IPS-15b (cell line): ENCODE measurements at regions not wholly inside any gene's neighbourhood (a gene's known extent, or its start where the extent isn't known, plus 50 kb on each side); places are given as distances from the start of the nearest gene placed in this dataset.

Experiments used
- H3K27me3 ChIP-seq: one replicate; pipeline ENCODE4 v1.6.1; 2013; ENCODE audit warnings: low read length; ENCODE audit not compliant: control insufficient read depth, insufficient read depth
- H3K36me3 ChIP-seq: one replicate; pipeline ENCODE4 v1.6.1; 2013; ENCODE audit warnings: low read length; ENCODE audit not compliant: control insufficient read depth, insufficient read depth
- H3K4me1 ChIP-seq: one replicate; pipeline ENCODE4 v1.6.1; 2013; ENCODE audit warnings: mild to moderate bottlenecking, low read length; ENCODE audit not compliant: control insufficient read depth, insufficient read depth
- H3K4me3 ChIP-seq: one replicate; pipeline ENCODE4 v1.5.1; 2013; ENCODE audit warnings: low read depth, low read length
- H3K9ac ChIP-seq: one replicate; pipeline ENCODE4 v1.6.1; 2013; ENCODE audit warnings: low read depth, mild to moderate bottlenecking, low read length
- H3K9me3 ChIP-seq: one replicate; pipeline ENCODE4 v1.6.1; 2013; ENCODE audit warnings: mild to moderate bottlenecking, low read length; ENCODE audit not compliant: control insufficient read depth, insufficient read depth

GRCh38 chr4:123581802-123582201 lies 185.2 kb downstream of the SPRY1 start:
- H3K4me3 ChIP-seq, result no peak overlapping the region
- no peak overlapping the region for H3K9ac ChIP-seq
- H3K9me3 ChIP-seq, result peaks cover 7% of the 10 kb centered on the region
- no peaks in the 10 kb centered on the region for H3K4me1 ChIP-seq
- H3K36me3 ChIP-seq, result no peaks in the 10 kb centered on the region
- H3K27me3 ChIP-seq, result no peaks in the 10 kb centered on the region

DNA sequence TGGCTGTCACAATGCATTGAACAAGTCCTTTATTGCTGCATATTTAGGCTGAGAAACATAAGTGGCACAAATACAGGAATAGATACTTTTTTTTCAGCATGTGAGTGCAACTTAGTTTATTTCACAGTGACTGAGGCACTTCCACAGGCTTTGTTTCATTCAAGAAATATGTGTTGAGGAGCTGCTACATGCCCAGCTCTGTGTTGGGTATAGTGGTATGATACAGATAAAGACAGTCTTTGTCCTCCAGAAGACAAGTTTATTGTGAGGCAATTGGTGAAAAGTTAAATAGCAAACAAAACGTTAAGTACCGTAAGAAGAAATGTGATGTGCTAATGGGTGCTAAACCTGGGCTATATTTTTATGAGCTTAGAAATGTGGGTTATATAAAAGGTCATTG lies 186.4 kb downstream of the SPRY1 start:
- peaks cover 7% of the 10 kb centered on the region for H3K9me3 ChIP-seq
- H3K4me3 ChIP-seq, result no peak overlapping the region
- H3K27me3 ChIP-seq, result no peaks in the 10 kb centered on the region
- no peak overlapping the region for H3K9ac ChIP-seq
- H3K4me1 ChIP-seq, result no peaks in the 10 kb centered on the region
- no peaks in the 10 kb centered on the region for H3K36me3 ChIP-seq

- Histone ChIP-seq H3K36me3 (no peaks in the 10 kb centered on the region), H3K4me3 (no peak overlapping the region), H3K9ac (no peak overlapping the region), H3K4me1 (no peaks in the 10 kb centered on the region), H3K9me3 (peaks cover 4% of the 10 kb centered on the region), H3K27me3 (no peaks in the 10 kb centered on the region)
Observed at GRCh38 chr4:123585111-123585510, 188.5 kb downstream of the SPRY1 start.

DNA sequence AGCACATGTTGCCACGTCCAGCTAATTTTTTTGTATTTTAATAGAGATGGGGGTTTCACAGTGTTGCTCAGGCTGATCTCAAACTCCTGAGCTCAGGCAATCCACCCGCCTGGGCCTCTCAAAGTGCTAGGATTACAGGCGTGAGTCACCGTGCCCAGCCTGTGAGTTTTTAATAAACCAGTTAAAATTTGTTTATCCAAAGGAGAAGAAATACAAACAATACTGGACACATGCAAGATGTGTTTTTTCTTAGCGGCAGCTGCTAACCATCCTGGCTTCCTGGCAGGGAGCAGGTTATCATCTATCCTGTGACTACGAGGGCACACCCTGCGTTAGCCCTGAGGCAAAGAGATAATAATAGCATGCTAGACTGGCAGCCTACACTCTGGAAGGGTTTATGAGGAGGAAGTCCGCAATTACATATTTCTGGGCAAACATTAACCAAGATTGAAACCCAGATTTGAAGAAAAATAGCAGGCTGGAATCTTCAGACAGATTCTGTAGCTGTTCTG lies 191.4 kb downstream of the SPRY1 start:
- no peaks in the 10 kb centered on the region for H3K36me3 ChIP-seq
- no peaks in the 10 kb centered on the region for H3K9me3 ChIP-seq
- no peaks in the 10 kb centered on the region for H3K4me1 ChIP-seq
- no peak overlapping the region for H3K4me3 ChIP-seq
- H3K9ac ChIP-seq, result no peak overlapping the region
- no peaks in the 10 kb centered on the region for H3K27me3 ChIP-seq

DNA sequence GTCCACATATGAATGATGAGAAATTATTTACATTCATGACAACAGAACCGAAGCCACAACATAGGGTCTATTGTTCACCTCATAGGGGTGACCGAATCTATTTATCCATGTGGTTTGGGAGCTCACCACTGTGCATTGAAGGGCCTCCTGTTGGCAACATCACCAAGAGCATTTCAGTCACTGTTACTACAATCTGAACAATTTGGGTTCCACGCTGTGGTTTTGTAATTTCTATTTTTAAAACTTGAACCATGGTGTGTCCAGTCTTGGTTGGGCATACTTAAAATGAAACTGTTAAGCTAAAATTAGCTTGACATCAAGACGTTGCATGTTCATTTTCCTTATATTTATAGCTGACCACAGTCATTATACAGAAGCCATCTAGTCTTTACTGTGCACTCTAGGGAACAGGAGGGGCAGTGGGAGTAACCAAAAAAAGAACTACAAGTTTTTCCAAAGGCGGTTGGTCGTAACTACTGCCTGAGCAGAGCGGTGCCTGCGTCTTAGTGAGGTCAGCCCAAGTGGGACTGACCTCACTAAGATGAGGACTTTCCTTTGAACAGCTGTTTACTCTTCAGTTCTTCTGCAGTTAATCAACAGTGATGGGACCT lies 192.1 kb downstream of the SPRY1 start:
- Histone ChIP-seq H3K27me3 (no peaks in the 10 kb centered on the region), H3K9me3 (no peaks in the 10 kb centered on the region), H3K4me3 (no peak overlapping the region), H3K4me1 (no peaks in the 10 kb centered on the region), H3K36me3 (no peaks in the 10 kb centered on the region), H3K9ac (no peak overlapping the region)

GRCh38 chr4:123589301-123589700 lies 192.7 kb downstream of the SPRY1 start:
- H3K4me3 ChIP-seq, result no peak overlapping the region
- no peaks in the 10 kb centered on the region for H3K9me3 ChIP-seq
- no peaks in the 10 kb centered on the region for H3K27me3 ChIP-seq
- H3K4me1 ChIP-seq, result no peaks in the 10 kb centered on the region
- no peak overlapping the region for H3K9ac ChIP-seq
- no peaks in the 10 kb centered on the region for H3K36me3 ChIP-seq

GRCh38 chr4:123591875-123592274 lies 195.3 kb downstream of the SPRY1 start:
- Histone ChIP-seq H3K4me3 (no peak overlapping the region), H3K9me3 (no peaks in the 10 kb centered on the region), H3K4me1 (no peaks in the 10 kb centered on the region), H3K27me3 (no peaks in the 10 kb centered on the region), H3K36me3 (no peaks in the 10 kb centered on the region), H3K9ac (no peak overlapping the region)

GRCh38 chr4:123593655-123594054 lies 197.1 kb downstream of the SPRY1 start:
- Histone ChIP-seq H3K9me3 (no peaks in the 10 kb centered on the region), H3K9ac (no peak overlapping the region), H3K36me3 (no peaks in the 10 kb centered on the region), H3K4me3 (no peak overlapping the region), H3K4me1 (no peaks in the 10 kb centered on the region), H3K27me3 (no peaks in the 10 kb centered on the region)

DNA sequence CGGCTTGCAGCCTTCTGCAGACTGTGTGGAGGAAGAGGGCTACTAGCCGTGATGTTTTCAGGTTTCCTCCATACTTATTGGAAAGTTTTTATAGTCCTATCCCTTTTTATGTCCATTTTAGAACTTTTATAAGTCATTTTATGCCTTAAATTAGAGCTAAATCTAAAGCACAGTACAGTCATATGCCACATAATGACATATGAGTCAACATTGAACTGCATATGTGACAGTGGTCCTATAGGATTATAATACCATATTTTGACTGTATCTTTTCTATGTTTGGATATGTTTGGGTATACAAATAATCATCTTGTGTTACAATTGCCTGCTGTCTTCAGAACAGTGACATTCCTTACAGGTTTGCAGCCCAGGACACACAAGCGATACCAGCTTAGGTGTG lies 200.2 kb downstream of the SPRY1 start:
- Histone ChIP-seq H3K4me1 (peaks cover 9% of the 10 kb centered on the region), H3K36me3 (no peaks in the 10 kb centered on the region), H3K4me3 (no peak overlapping the region)

GRCh38 chr4:123597586-123597985 lies 201.0 kb downstream of the SPRY1 start:
- no peaks in the 10 kb centered on the region for H3K9me3 ChIP-seq
- H3K4me3 ChIP-seq, result no peak overlapping the region
- peaks cover 9% of the 10 kb centered on the region for H3K4me1 ChIP-seq
- no peak overlapping the region for H3K9ac ChIP-seq
- H3K27me3 ChIP-seq, result no peaks in the 10 kb centered on the region
- no peaks in the 10 kb centered on the region for H3K36me3 ChIP-seq

More for the DNA sequence above, 200.2 kb downstream of the SPRY1 start:
- H3K27me3 ChIP-seq, result no peaks in the 10 kb centered on the region
- no peak overlapping the region for H3K9ac ChIP-seq
- no peaks in the 10 kb centered on the region for H3K9me3 ChIP-seq

DNA sequence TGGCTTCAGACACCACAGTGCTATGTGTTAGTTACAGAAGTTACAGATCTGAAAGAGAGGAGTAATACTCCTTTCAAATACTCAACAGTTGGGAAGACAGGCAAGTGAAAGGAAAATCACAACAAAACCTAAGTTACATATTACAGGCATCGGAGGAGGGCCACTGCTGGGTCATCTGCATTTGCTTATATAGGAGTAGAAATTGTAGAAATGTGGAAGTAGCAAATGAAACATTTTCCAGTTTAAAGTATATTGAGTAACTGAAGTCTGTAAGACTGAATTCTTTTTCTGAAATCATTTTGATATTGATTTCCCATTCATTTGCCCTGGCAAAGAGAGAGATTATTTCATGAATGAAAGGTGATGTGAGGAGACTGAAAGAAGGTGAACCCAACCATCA lies 201.7 kb downstream of the SPRY1 start:
- no peak overlapping the region for H3K4me3 ChIP-seq
- no peak overlapping the region for H3K9ac ChIP-seq
- no peaks in the 10 kb centered on the region for H3K27me3 ChIP-seq
- no peaks in the 10 kb centered on the region for H3K9me3 ChIP-seq
- H3K4me1 ChIP-seq, result peaks cover 9% of the 10 kb centered on the region
- H3K36me3 ChIP-seq, result no peaks in the 10 kb centered on the region

GRCh38 chr4:123599061-123599919 lies 202.7 kb downstream of the SPRY1 start:
- Histone ChIP-seq H3K4me3 (no peak overlapping the region), H3K4me1 (peaks cover 9% of the 10 kb centered on the region), H3K36me3 (no peaks in the 10 kb centered on the region), H3K9ac (no peak overlapping the region), H3K27me3 (no peaks in the 10 kb centered on the region), H3K9me3 (no peaks in the 10 kb centered on the region)
